Globus pallidus (tissue), 1 donor: ENCODE measurements at regions not wholly inside any gene's neighbourhood (a gene's known extent, or its start where the extent isn't known, plus 50 kb on each side); places are given as distances from the start of the nearest gene placed in this dataset.

Experiments used
- DNase-seq: peaks from one replicate; pipeline ENCODE4 v3.0.0-alpha.2; 2015; ENCODE audit warnings: low spot score

DNA sequence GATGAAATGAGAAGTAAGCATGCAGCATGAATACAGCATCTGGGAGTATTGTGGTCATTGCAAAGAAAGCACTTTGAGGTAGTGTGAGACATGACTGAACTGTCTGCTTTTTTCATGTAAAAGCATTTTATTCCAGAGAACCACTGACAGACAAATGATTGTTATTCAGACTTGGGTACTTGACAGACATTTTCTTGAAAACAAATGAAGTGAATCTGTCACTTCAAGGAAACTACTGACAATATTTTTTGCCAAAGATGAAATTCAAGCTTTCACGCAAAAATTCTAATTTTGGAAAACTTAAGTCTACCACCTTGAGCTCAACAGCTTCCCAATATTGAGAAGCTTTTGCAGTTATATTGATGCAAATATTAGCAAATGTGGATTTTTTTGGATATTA is 255.7 kb downstream of the ARL6IP6 start:
- DNase-seq, result no peak

GRCh38 chr2:152971685-152972084 is 253.3 kb downstream of the ARL6IP6 start:
- no peak for DNase-seq

GRCh38 chr2:152962446-152962845 is 244.0 kb downstream of the ARL6IP6 start:
- DNase-seq, result no peak

DNA sequence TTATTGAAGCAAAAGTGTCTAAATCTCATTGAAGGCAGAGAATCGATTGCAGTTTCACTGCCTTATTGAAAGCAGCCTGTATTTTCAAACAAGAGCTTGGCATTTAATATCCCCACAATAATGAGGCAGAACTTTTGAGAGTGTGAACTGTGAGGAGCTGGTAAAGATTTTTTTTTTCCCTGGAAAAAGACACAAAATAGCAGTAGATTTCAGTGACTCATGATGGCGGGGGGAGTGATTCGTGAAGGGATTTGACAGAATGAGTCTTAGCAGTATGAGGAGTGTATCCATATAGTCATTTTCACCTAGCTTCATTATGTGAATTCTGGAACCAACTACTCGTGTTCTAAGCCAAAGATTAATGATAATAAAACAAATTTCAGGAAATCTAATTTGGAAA is 242.9 kb downstream of the ARL6IP6 start:
- DNase-seq, result no peak

- DNase-seq, result no peak
Measured at GRCh38 chr2:152950126-152950525, 231.7 kb downstream of the ARL6IP6 start.

GRCh38 chr2:152944099-152944498 is 225.7 kb downstream of the ARL6IP6 start:
- DNase-seq, result no peak

GRCh38 chr2:152942940-152943440 is 224.6 kb downstream of the ARL6IP6 start:
- no peak for DNase-seq

DNA sequence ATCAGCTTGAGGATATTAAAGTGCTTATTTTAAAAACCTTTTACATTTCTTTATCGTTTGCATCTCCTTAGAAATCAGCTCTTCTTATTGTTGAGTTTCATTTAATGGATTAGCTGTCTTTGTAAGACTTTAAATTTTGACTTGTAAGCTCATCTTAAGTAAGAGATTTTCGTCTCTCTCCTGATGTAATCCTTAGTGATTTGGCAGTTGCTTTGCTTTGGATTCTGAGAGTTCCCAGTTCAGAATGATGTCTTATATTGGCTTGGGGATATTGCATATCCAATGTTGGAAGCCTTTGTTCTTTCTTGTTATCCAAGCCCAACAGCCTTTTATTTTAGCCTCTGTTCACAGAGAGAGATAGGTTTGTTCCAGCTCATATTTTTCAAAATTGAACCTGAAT is 212.1 kb downstream of the ARL6IP6 start:
- DNase-seq, result no peak

DNA sequence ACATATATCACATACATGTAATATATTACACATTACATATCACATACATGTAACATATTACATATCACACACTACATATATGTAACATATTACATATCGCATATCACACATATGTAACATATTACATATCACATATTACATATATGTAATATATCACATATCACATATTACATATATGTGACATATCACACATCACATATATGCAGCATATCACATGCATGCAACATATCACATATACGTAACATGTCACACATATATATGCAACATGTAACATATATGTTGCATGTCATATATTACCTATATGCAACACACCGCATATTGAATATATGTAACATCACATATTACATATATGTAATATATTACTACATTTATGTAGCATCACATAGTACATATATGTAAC is 211.2 kb downstream of the ARL6IP6 start:
- no peak for DNase-seq

GRCh38 chr2:152925547-152926448 is 207.4 kb downstream of the ARL6IP6 start:
- DNase-seq, result peak; percentile 57

DNA sequence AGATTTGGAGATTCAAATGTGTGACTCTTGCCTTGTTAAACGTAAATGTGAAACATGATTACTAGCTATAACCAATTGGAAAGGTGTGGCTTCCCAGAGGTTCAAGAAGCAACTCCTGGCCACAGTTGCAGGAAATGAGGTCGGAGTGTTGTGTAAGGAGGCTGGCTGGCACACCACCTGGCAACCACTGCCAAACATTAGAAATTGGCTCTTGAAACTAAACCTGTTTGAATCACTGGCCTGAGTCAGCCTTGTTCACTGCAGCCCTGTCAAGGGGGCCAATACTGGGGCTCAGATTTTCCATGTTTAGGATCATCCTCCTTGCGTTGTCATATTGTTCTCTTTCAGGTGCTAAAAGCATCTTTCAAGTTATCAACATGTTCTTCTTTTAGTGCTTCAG is 206.3 kb downstream of the ARL6IP6 start:
- DNase-seq, result no peak

- DNase-seq, result no peak
Measured at GRCh38 chr2:152924219-152924618, 205.8 kb downstream of the ARL6IP6 start.

DNA sequence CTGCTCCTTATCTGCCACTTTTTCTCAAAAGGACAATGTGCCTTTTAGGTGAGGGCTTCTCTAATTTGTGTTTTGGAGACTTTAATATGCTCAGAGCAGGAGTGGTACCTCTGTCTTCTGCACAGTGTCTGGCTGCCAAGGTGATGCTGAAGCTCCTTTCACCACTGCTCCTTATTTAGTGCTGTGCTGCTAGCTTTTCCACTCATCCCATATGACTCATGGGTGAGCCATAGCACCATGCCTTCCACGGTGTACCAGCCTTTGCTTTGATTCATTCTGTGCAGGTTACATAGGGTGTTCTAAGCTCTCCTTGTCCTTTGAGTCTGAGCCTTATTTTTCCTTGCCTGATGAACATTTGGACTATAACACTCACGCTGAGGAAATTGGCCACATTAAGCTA is 202.4 kb downstream of the ARL6IP6 start:
- no peak for DNase-seq

DNA sequence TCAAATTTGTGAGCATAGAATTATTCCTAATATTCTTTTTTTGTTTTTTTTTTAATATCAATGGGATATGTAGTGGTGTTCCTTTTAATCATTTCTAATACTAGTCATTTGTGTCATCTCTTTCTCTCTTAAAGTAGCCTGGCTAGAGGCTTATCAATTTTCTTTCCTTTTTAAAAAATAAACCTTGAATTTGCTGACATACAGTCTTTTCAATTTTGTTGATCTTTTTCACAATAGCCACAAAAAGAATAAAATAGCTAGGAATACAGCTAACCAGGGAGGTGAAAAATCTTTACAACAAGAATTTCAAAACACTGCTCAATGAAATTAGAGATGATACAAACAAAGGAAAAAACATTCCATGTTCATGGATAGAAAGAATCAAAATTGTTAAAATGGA is 192.6 kb downstream of the ARL6IP6 start:
- no peak for DNase-seq

DNA sequence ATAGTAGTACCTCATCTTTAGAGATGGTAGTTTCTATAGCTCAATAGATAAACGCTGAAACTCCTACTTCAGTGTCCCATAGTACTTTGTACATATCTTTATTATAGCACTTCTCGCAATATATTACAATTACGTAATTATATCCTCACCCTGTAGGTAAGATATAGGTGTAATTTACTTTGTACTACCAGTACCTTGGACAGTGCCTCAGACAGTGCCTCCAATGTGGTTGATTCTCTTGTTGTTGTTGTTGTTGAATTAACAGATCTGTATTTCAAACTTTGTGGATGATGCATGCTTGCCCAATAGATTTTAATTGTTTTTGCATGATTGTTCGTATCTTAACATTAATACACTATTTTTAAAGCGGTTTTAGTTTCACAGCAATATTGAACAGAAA is 188.6 kb downstream of the ARL6IP6 start:
- no peak for DNase-seq

DNA sequence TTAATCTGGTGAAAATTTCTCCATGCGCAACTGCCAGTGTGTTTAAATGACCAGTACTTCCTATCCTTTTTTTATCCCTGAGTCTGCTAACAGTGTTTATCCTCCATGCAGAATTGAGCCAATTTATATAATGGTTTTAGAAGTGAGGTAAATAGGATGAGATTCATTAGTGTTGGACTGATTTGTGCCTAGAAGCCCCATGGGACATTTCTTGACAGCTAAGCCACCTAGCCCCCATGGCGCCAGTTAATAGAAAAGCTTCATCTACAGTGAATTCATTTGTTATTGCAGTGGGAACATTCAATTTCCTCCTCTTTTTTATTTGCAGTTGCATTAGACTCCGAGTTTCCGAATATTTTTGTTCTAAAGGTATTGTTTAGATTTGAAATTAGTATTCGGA is 175.6 kb downstream of the ARL6IP6 start:
- no peak for DNase-seq

DNA sequence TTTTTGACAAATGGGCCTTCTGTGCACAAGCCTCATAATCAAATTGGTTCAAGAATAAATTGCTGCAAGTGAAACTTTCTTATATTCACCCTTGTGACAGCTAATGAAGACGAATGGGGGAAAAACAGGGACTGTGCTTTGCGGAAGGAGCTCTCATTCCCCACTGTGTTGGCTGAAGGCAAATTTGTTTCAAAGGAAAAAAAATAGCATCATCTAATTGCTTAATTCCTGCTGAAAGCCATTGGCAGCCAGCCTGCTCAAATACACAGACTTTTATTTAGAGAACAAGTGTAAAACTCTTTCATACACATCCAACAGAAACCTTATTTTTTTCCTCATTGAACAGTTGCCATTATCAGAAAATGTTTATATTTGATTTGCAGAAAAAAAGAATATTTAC is 172.3 kb downstream of the ARL6IP6 start:
- DNase-seq, result peak; percentile 26

DNA sequence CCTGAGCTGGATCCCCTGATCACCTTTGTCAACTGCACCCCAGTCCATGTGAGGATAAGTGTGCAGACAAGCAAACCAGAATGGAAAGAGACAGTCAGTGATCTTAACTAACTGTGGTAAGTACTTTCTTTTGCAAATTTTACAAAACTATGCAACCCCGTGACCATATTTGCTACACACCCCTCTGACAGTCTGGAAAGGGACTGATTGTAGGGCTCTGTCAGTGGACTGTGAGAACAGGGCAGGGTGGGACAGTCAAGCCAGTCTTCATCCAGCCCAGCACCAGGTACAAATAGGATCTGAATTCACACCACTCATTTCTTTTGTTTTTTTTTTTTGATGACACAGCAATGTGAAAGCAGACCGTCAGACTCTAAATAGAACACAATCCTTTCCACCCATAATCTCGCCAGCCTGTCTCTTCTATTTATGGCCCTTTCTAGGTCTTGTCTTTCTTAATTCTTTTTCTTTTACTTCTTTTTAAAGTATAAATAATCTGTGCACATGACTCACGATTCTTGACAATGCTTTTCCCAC is 165.6 kb downstream of the ARL6IP6 start:
- no peak for DNase-seq

DNA sequence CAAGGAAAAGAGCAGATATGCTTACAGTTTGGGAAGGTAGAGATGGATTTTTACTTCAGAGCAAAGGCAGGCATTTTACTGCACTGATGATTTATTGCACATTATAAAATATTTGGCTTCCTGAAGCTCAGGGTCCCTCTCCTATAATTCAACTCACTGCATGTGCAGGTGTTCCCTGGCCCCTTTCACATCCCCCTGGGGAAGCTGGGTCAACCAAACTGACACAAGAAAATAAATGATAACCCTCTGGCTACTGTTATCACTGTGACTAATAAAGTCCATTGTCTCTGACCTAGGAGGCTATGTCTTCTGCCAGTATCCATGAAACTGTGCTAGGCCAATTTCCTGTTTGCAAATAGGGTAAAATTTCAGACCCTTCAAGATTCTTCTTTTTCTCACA is 163.1 kb downstream of the ARL6IP6 start:
- DNase-seq, result no peak

DNA sequence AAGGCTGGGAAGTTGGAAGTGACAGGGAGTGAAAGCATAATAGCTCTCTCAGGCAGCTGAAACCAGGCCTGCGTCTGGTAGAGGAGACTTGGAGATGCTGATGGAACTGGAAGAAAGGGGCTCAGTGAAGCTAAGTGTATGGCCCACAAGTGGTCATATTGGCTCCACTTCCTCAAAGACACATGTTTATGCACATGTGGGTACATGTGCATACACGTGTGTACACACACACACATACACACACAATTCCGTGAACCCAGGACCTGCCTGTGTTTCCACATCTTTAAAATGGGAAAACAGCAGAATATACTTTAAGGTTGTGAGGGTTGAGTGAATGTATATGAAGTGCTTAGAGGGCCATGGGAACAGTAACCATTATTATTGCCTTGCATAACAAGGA is 160.9 kb downstream of the ARL6IP6 start:
- no peak for DNase-seq

DNA sequence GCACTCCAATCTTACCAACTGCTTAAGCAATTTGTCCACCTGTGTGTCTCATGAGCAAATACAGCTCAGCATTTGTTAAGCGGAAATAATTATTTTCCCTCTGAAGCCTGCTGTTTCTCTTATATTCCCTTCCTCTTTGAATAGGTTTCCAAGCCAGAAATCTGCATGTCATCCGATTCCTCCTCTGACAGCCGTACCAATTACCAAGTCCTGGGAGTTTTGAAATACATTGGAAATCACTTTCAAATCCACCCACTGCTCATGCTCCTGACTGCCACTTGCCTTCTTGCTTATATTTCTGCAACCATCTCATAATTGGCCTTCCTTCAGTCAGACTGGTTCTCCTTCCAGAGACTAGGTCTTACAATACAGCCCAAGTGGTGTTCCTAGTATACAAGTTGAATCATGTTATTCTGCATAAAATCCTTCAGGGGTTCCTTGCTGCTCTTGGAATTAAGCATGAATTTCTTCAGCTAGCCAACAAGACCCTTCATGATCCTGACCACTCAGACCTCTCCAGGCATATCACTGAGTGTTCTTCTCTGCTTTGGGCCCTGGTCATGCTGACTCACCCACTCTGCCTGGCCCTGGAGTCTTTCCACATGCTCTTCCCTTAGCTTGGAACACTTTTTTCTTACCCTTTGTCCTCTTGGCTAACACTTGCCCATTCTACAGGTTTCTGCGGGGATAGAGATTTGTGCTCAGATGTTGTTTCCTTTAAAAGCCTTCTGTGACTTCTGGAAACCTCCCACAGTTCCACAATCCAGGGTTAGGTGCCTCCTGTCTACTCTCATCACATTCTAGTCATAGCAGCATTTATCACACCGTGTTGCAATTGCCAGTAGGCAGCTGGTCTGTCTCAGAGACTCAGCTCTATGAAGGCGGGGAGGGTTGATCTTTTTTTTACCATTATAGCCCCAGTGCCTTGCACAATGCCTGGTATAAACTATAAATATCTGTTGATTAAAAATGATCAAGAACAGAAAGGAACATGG is 157.6 kb downstream of the ARL6IP6 start:
- no peak for DNase-seq

DNA sequence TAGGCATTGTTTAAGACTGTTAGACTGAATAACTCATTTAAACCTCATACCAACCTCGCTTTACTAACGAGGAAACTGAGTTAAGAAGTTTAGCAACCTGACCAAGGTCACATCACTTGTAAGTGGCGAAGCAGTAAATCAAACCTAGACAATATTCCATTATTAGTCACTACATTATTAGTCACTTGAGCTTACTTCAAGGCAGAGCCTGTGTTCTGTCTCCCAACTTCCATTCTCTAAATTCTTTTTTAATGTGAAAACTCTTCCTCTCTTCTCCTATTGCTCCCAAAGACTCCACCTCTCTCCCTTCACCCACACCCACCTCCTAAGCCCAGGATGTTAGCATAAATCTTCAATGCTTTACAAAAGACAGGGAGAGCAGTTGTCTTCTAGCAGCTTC is 156.5 kb downstream of the ARL6IP6 start:
- no peak for DNase-seq
